ENCODE measurements at regions not wholly inside any gene's neighbourhood (a gene's known extent, or its start where the extent isn't known, plus 50 kb on each side); places are given as distances from the start of the nearest gene placed in this dataset.

GRCh38 chr6:170165471-170166117 lies 125.3 kb downstream of the DLL1 start:
- H3K9me3 ChIP-seq (ENCODE audit: control insufficient read depth in 2 of 3, low read length in 3 of 3), result no peaks in the 10 kb centered on the region
- ATAC-seq, result peak; percentile 24
- intact Hi-C loops (cut with micrococcal nuclease), result no loop called here
- peaks cover 0 to 2% (median 0%) of the 10 kb centered on the region in 5 donors for H3K36me3 Mint-ChIP-seq
- no peaks in the 10 kb centered on the region for H3K27me3 ChIP-seq (ENCODE audit: control insufficient read depth in 2 of 2, insufficient read depth in 2 of 2, low read length in 2 of 2)
- no peak overlapping the region for H3K4me3 Mint-ChIP-seq
- H3K27me3 Mint-ChIP-seq, result peaks cover 0 to 7% (median 4%) of the 10 kb centered on the region in 5 donors
- H3K4me1 ChIP-seq (ENCODE audit: control insufficient read depth in 2 of 2, insufficient read depth in 2 of 2, low read length in 2 of 2), result no peaks in the 10 kb centered on the region
- no peak for DNase-seq
- peak overlapping the region in 1 of 9 donors; percentile 49 for H3K27ac Mint-ChIP-seq
- H3K4me1 Mint-ChIP-seq, result peaks cover 0 to 8% (median 4%) of the 10 kb centered on the region in 7 donors
- H3K27ac ChIP-seq (ENCODE audit: low read depth, low read length), result no peak overlapping the region
- peaks cover 0 to 11% (median 0%) of the 10 kb centered on the region in 11 donors for H3K9me3 Mint-ChIP-seq
- H3K36me3 ChIP-seq (ENCODE audit: control insufficient read depth in 2 of 3, insufficient read depth in 3 of 3, low read length in 3 of 3), result no peaks in the 10 kb centered on the region
- ChIA-PET POLR2A (no interaction called here), CTCF (no interaction called here)
- no peak overlapping the region for H3K4me3 ChIP-seq (ENCODE audit: low read length)

- intact Hi-C loops (cut with micrococcal nuclease), result no loop called here
- ATAC-seq, result peak; percentile 10
- no peak overlapping the region for H3K4me3 Mint-ChIP-seq
- ChIA-PET POLR2A (no interaction called here), CTCF (no interaction called here)
- no peaks in the 10 kb centered on the region for H3K4me1 ChIP-seq (ENCODE audit: control insufficient read depth in 2 of 2, insufficient read depth in 2 of 2, low read length in 2 of 2)
- no peaks in the 10 kb centered on the region for H3K9me3 ChIP-seq (ENCODE audit: control insufficient read depth in 2 of 3, low read length in 3 of 3)
- no peaks in the 10 kb centered on the region for H3K27me3 ChIP-seq (ENCODE audit: control insufficient read depth in 2 of 2, insufficient read depth in 2 of 2, low read length in 2 of 2)
- peaks cover 0 to 2% (median 0%) of the 10 kb centered on the region in 5 donors for H3K36me3 Mint-ChIP-seq
- no peaks in the 10 kb centered on the region for H3K36me3 ChIP-seq (ENCODE audit: control insufficient read depth in 2 of 3, insufficient read depth in 3 of 3, low read length in 3 of 3)
- H3K27ac Mint-ChIP-seq, result no peak overlapping the region
- peaks cover 0 to 8% (median 4%) of the 10 kb centered on the region in 7 donors for H3K4me1 Mint-ChIP-seq
- H3K4me3 ChIP-seq (ENCODE audit: low read length), result no peak overlapping the region
- H3K27ac ChIP-seq (ENCODE audit: low read depth, low read length), result no peak overlapping the region
- peaks cover 0 to 7% (median 4%) of the 10 kb centered on the region in 5 donors for H3K27me3 Mint-ChIP-seq
- peaks cover 0 to 11% (median 0%) of the 10 kb centered on the region in 11 donors for H3K9me3 Mint-ChIP-seq
- DNase-seq, result no peak
Measured at GRCh38 chr6:170165085-170165470, 125.8 kb downstream of the DLL1 start.

GRCh38 chr6:170164271-170164900 lies 126.5 kb downstream of the DLL1 start:
- ChIA-PET CTCF (no interaction called here), POLR2A (no interaction called here)
- H3K27me3 Mint-ChIP-seq, result peaks cover 0 to 7% (median 4%) of the 10 kb centered on the region in 5 donors
- no peaks in the 10 kb centered on the region for H3K9me3 ChIP-seq (ENCODE audit: control insufficient read depth in 2 of 3, low read length in 3 of 3)
- ATAC-seq, result peak; percentile 3
- H3K4me3 Mint-ChIP-seq, result no peak overlapping the region
- H3K27ac Mint-ChIP-seq, result no peak overlapping the region
- no peaks in the 10 kb centered on the region for H3K36me3 ChIP-seq (ENCODE audit: control insufficient read depth in 2 of 3, insufficient read depth in 3 of 3, low read length in 3 of 3)
- intact Hi-C loops (cut with micrococcal nuclease), result no loop called here
- peaks cover 0 to 11% (median 0%) of the 10 kb centered on the region in 11 donors for H3K9me3 Mint-ChIP-seq
- no peak overlapping the region for H3K27ac ChIP-seq (ENCODE audit: low read depth, low read length)
- no peak for DNase-seq
- no peaks in the 10 kb centered on the region for H3K4me1 ChIP-seq (ENCODE audit: control insufficient read depth in 2 of 2, insufficient read depth in 2 of 2, low read length in 2 of 2)
- no peak overlapping the region for H3K4me3 ChIP-seq (ENCODE audit: low read length)
- peaks cover 0 to 2% (median 0%) of the 10 kb centered on the region in 5 donors for H3K36me3 Mint-ChIP-seq
- peaks cover 0 to 8% (median 4%) of the 10 kb centered on the region in 7 donors for H3K4me1 Mint-ChIP-seq
- no peaks in the 10 kb centered on the region for H3K27me3 ChIP-seq (ENCODE audit: control insufficient read depth in 2 of 2, insufficient read depth in 2 of 2, low read length in 2 of 2)

- Histone ChIP-seq H3K4me1 (ENCODE audit: control insufficient read depth in 2 of 2, insufficient read depth in 2 of 2, low read length in 2 of 2) (no peaks in the 10 kb centered on the region), H3K27me3 (ENCODE audit: control insufficient read depth in 2 of 2, insufficient read depth in 2 of 2, low read length in 2 of 2) (no peaks in the 10 kb centered on the region), H3K9me3 (ENCODE audit: control insufficient read depth in 2 of 3, low read length in 3 of 3) (no peaks in the 10 kb centered on the region), H3K36me3 (ENCODE audit: control insufficient read depth in 2 of 3, insufficient read depth in 3 of 3, low read length in 3 of 3) (no peaks in the 10 kb centered on the region), H3K27ac (ENCODE audit: low read depth, low read length) (no peak overlapping the region), H3K4me3 (ENCODE audit: low read length) (no peak overlapping the region)
- H3K4me1 Mint-ChIP-seq, result peaks cover 0 to 8% (median 4%) of the 10 kb centered on the region in 7 donors
- peaks cover 0 to 11% (median 0%) of the 10 kb centered on the region in 11 donors for H3K9me3 Mint-ChIP-seq
- H3K27ac Mint-ChIP-seq, result peak overlapping the region in 1 of 9 donors; percentile 59
- H3K27me3 Mint-ChIP-seq, result peaks cover 0 to 7% (median 4%) of the 10 kb centered on the region in 5 donors
- DNase-seq (no peak), ATAC-seq (peak; percentile 6)
- CTCF ChIA-PET, result no interaction called here
- no peak overlapping the region for H3K4me3 Mint-ChIP-seq
- POLR2A ChIA-PET, result no interaction called here
- H3K36me3 Mint-ChIP-seq, result peaks cover 0 to 2% (median 0%) of the 10 kb centered on the region in 5 donors
- intact Hi-C loops (cut with micrococcal nuclease), result no loop called here
Measured at GRCh38 chr6:170163405-170164170, 127.3 kb downstream of the DLL1 start.

- ATAC-seq (no peak), DNase-seq (no peak)
- Mint-ChIP-seq H3K36me3 (no peaks in the 10 kb centered on the region), H3K4me1 (peaks cover 0 to 8% (median 4%) of the 10 kb centered on the region in 7 donors), H3K27me3 (peaks cover 0 to 4% (median 0%) of the 10 kb centered on the region in 5 donors), H3K4me3 (peak overlapping the region in 6 of 10 donors; percentile 7 to 56 (median 40)), H3K27ac (peak overlapping the region in 1 of 9 donors; percentile 15), H3K9me3 (peaks cover 0 to 5% (median 0%) of the 10 kb centered on the region in 11 donors)
- Histone ChIP-seq H3K27ac (ENCODE audit: low read depth, low read length) (no peak overlapping the region), H3K4me3 (ENCODE audit: low read length) (no peak overlapping the region), H3K9me3 (ENCODE audit: control insufficient read depth in 2 of 3, low read length in 3 of 3) (no peaks in the 10 kb centered on the region), H3K36me3 (ENCODE audit: control insufficient read depth in 2 of 3, insufficient read depth in 3 of 3, low read length in 3 of 3) (no peaks in the 10 kb centered on the region), H3K4me1 (ENCODE audit: control insufficient read depth in 2 of 2, insufficient read depth in 2 of 2, low read length in 2 of 2) (no peaks in the 10 kb centered on the region), H3K27me3 (ENCODE audit: control insufficient read depth in 2 of 2, insufficient read depth in 2 of 2, low read length in 2 of 2) (no peaks in the 10 kb centered on the region)
- ChIA-PET POLR2A (no interaction called here), CTCF (no interaction called here)
- intact Hi-C loops (cut with micrococcal nuclease), result no loop called here
Measured at GRCh38 chr6:170162775-170163404, 128.0 kb downstream of the DLL1 start.

GRCh38 chr6:170162011-170162774 lies 128.7 kb downstream of the DLL1 start:
- ChIA-PET POLR2A (no interaction called here), CTCF (no interaction called here)
- H3K27me3 ChIP-seq (ENCODE audit: control insufficient read depth in 2 of 2, insufficient read depth in 2 of 2, low read length in 2 of 2), result no peaks in the 10 kb centered on the region
- H3K4me1 ChIP-seq (ENCODE audit: control insufficient read depth in 2 of 2, insufficient read depth in 2 of 2, low read length in 2 of 2), result no peaks in the 10 kb centered on the region
- H3K27me3 Mint-ChIP-seq, result peaks cover 0 to 10% (median 0%) of the 10 kb centered on the region in 5 donors
- H3K36me3 Mint-ChIP-seq, result no peaks in the 10 kb centered on the region
- intact Hi-C loops (cut with micrococcal nuclease), result no loop called here
- H3K36me3 ChIP-seq (ENCODE audit: control insufficient read depth in 2 of 3, insufficient read depth in 3 of 3, low read length in 3 of 3), result no peaks in the 10 kb centered on the region
- no peak for ATAC-seq
- H3K27ac ChIP-seq (ENCODE audit: low read depth, low read length), result no peak overlapping the region
- H3K4me3 ChIP-seq (ENCODE audit: low read length), result no peak overlapping the region
- peak overlapping the region in 2 of 10 donors; percentile 36 to 41 for H3K4me3 Mint-ChIP-seq
- H3K27ac Mint-ChIP-seq, result peak overlapping the region in 1 of 9 donors; percentile 51
- H3K9me3 ChIP-seq (ENCODE audit: control insufficient read depth in 2 of 3, low read length in 3 of 3), result no peaks in the 10 kb centered on the region
- peaks cover 0 to 8% (median 4%) of the 10 kb centered on the region in 7 donors for H3K4me1 Mint-ChIP-seq
- peaks cover 0 to 5% (median 0%) of the 10 kb centered on the region in 11 donors for H3K9me3 Mint-ChIP-seq
- DNase-seq, result no peak

Data from naive thymus-derived CD4-positive, alpha-beta T cell (primary cell).